ENCODE measurements at regions not wholly inside any gene's neighbourhood (a gene's known extent, or its start where the extent isn't known, plus 50 kb on each side); places are given as distances from the start of the nearest gene placed in this dataset.
A peak's percentile ranks its signal among the peaks of the same experiment; 100 is the strongest.

- H3K9me3 ChIP-seq (ENCODE audit: control insufficient read depth, insufficient read depth, low read depth, low read length): no peaks in the 10 kb centered on the region
- H3K36me3 ChIP-seq (ENCODE audit: control insufficient read depth, insufficient read depth, low read length): no peaks in the 10 kb centered on the region
- H3K4me1 ChIP-seq (ENCODE audit: control insufficient read depth, extremely low read depth, insufficient read depth, low read length): no peaks in the 10 kb centered on the region
- no peaks in the 10 kb centered on the region for H3K79me2 ChIP-seq (ENCODE audit: control insufficient read depth, insufficient read depth, low read length)
- H3K4me3 ChIP-seq (replicated peaks in 1 of 4; ENCODE audit: control extremely low read depth in 1 of 4, insufficient read depth in 1 of 4, low read depth in 3 of 4, low read length in 4 of 4): no peak overlapping the region
- peak; percentile 38 to 63 for DNase-seq (ENCODE audit: low read depth in 2 of 2)
- H3K27me3 ChIP-seq (ENCODE audit: control insufficient read depth, insufficient read depth, low read length): no peaks in the 10 kb centered on the region
- H3K9ac ChIP-seq (ENCODE audit: insufficient read depth, low read length): no peak overlapping the region
- TF ChIP-seq EZH2 (IDR thresholded peaks at IDR 0.05; ENCODE audit: low read length, missing control alignments) (no peak), CTCF (conservative IDR thresholded peaks at IDR 0.05 in 1 of 2, IDR thresholded peaks at IDR 0.05 in 1 of 2; ENCODE audit: low read depth in 1 of 2, low read length in 2 of 2) (no peak)
- H4K20me1 ChIP-seq (ENCODE audit: control insufficient read depth, extremely low read depth, insufficient read depth, low read length): no peaks in the 10 kb centered on the region
- H3K27ac ChIP-seq (ENCODE audit: insufficient read depth, low read length): no peak overlapping the region
- no peak overlapping the region for H2AFZ ChIP-seq (ENCODE audit: low read length)
- H3K4me2 ChIP-seq (ENCODE audit: extremely low read depth, insufficient read depth, low read length): no peak overlapping the region
Observed at GRCh38 chr12:70045036-70045435, 198.2 kb upstream of the CNOT2 start.

- Histone ChIP-seq H3K36me3 (ENCODE audit: control insufficient read depth, insufficient read depth, low read length) (no peaks in the 10 kb centered on the region), H3K79me2 (ENCODE audit: control insufficient read depth, insufficient read depth, low read length) (no peaks in the 10 kb centered on the region), H2AFZ (ENCODE audit: low read length) (no peak overlapping the region), H3K27ac (ENCODE audit: insufficient read depth, low read length) (no peak overlapping the region), H4K20me1 (ENCODE audit: control insufficient read depth, extremely low read depth, insufficient read depth, low read length) (no peaks in the 10 kb centered on the region), H3K9me3 (ENCODE audit: control insufficient read depth, insufficient read depth, low read depth, low read length) (no peaks in the 10 kb centered on the region), H3K9ac (ENCODE audit: insufficient read depth, low read length) (no peak overlapping the region), H3K4me1 (ENCODE audit: control insufficient read depth, extremely low read depth, insufficient read depth, low read length) (no peaks in the 10 kb centered on the region), H3K4me3 (replicated peaks in 1 of 4; ENCODE audit: control extremely low read depth in 1 of 4, insufficient read depth in 1 of 4, low read depth in 3 of 4, low read length in 4 of 4) (no peak overlapping the region), H3K27me3 (ENCODE audit: control insufficient read depth, insufficient read depth, low read length) (no peaks in the 10 kb centered on the region), H3K4me2 (ENCODE audit: extremely low read depth, insufficient read depth, low read length) (no peak overlapping the region)
- no peak for DNase-seq (ENCODE audit: low read depth in 2 of 2)
- no peak for TF ChIP-seq CTCF (conservative IDR thresholded peaks at IDR 0.05 in 1 of 2, IDR thresholded peaks at IDR 0.05 in 1 of 2; ENCODE audit: low read depth in 1 of 2, low read length in 2 of 2)
- TF ChIP-seq EZH2 (IDR thresholded peaks at IDR 0.05; ENCODE audit: low read length, missing control alignments): no peak
Observed at GRCh38 chr12:70045514-70045913, 197.7 kb upstream of the CNOT2 start.

DNA sequence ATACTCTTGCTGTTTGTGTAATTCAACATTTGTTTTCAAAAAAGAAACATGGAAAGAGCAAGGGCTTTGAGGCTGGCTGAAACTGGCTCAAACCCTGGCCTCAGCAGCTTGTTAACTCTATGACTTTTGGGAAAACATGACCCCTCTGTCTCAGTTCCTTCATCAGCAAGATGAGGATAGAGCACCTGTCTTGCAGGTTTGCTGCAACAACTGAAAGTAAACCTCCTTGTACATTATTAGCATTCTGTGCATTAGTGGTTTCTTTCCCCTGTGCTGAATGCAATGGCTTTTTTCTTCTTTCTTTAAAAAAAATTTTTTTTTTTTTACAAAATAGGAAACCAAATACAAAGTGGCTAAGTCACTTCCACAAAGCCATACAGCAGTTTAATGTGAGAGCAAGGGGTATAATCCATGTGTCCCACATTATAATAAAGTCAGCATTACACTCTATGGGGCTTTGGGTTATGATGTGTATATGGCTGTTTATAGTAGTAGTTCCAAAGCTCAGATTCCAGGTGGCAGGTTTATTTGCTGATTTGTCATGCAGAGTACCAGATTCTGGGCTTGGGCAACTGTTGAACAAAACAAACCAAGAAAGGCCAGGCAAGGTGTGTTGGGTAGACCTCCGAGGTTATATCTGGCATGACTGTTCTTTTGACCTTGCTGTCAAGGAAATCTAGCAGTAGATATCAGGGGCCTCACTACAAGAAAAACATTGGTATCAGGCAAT lies 194.5 kb upstream of the CNOT2 start:
- no peak for DNase-seq (ENCODE audit: low read depth in 2 of 2)
- Histone ChIP-seq H3K36me3 (ENCODE audit: control insufficient read depth, insufficient read depth, low read length) (no peaks in the 10 kb centered on the region), H3K27ac (ENCODE audit: insufficient read depth, low read length) (no peak overlapping the region)

More for the DNA sequence above, 194.5 kb upstream of the CNOT2 start:
- Histone ChIP-seq H3K9ac (ENCODE audit: insufficient read depth, low read length) (no peak overlapping the region), H3K4me1 (ENCODE audit: control insufficient read depth, extremely low read depth, insufficient read depth, low read length) (no peaks in the 10 kb centered on the region), H3K79me2 (ENCODE audit: control insufficient read depth, insufficient read depth, low read length) (no peaks in the 10 kb centered on the region), H2AFZ (ENCODE audit: low read length) (no peak overlapping the region), H3K4me3 (replicated peaks in 1 of 4; ENCODE audit: control extremely low read depth in 1 of 4, insufficient read depth in 1 of 4, low read depth in 3 of 4, low read length in 4 of 4) (no peak overlapping the region), H3K27me3 (ENCODE audit: control insufficient read depth, insufficient read depth, low read length) (no peaks in the 10 kb centered on the region), H4K20me1 (ENCODE audit: control insufficient read depth, extremely low read depth, insufficient read depth, low read length) (no peaks in the 10 kb centered on the region), H3K4me2 (ENCODE audit: extremely low read depth, insufficient read depth, low read length) (no peak overlapping the region), H3K9me3 (ENCODE audit: control insufficient read depth, insufficient read depth, low read depth, low read length) (no peaks in the 10 kb centered on the region)
- TF ChIP-seq EZH2 (IDR thresholded peaks at IDR 0.05; ENCODE audit: low read length, missing control alignments) (no peak), CTCF (conservative IDR thresholded peaks at IDR 0.05 in 1 of 2, IDR thresholded peaks at IDR 0.05 in 1 of 2; ENCODE audit: low read depth in 1 of 2, low read length in 2 of 2) (no peak)

Data from fibroblast of lung (primary cell).